ENCODE measurements at regions not wholly inside any gene's neighbourhood (a gene's known extent, or its start where the extent isn't known, plus 50 kb on each side); places are given as distances from the start of the nearest gene placed in this dataset.

GRCh38 chr1:223001653-223002634 is 141.1 kb downstream of the TLR5 start:
- Mint-ChIP-seq H3K27ac (no peak overlapping the region), H3K36me3 (peaks cover 0 to 4% of the 10 kb centered on the region in 2 donors), H3K9me3 (no peaks in the 10 kb centered on the region)
- ATAC-seq (no peak), DNase-seq (ENCODE audit: low spot score in 2 of 2) (no peak)

DNA sequence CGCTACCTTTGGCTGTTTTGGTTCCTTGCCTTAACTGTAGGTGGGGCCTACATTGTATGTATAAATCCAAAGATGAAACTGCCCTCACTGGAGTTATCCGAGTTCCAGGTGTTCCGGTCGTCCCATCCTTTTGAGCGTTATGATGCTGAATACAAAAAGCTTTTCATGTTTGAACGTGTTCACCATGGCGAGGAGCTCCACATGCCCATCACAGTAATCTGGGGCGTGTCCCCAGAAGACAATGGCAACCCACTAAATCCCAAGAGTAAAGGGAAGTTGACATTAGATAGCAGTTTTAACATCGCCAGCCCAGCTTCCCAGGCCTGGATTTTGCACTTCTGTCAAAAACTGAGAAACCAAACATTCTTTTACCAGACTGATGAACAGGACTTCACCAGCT is 139.5 kb downstream of the TLR5 start:
- Mint-ChIP-seq H3K36me3 (peaks cover 0 to 4% of the 10 kb centered on the region in 2 donors), H3K9me3 (no peaks in the 10 kb centered on the region), H3K27ac (no peak overlapping the region)
- DNase-seq (ENCODE audit: low spot score in 2 of 2) (no peak), ATAC-seq (no peak)

GRCh38 chr1:223006371-223006770 is 136.7 kb downstream of the TLR5 start:
- DNase-seq (ENCODE audit: low spot score in 2 of 2) (no peak), ATAC-seq (no peak)
- no peaks in the 10 kb centered on the region for H3K9me3 Mint-ChIP-seq
- no peak overlapping the region for H3K27ac Mint-ChIP-seq
- H3K36me3 Mint-ChIP-seq = peaks cover 0 to 4% of the 10 kb centered on the region in 2 donors

- DNase-seq (ENCODE audit: low spot score in 2 of 2) (no peak), ATAC-seq (no peak)
- Mint-ChIP-seq H3K36me3 (peaks cover 0 to 4% of the 10 kb centered on the region in 2 donors), H3K9me3 (no peaks in the 10 kb centered on the region), H3K27ac (no peak overlapping the region)
Measured at GRCh38 chr1:223006917-223007648, 136.0 kb downstream of the TLR5 start.

DNA sequence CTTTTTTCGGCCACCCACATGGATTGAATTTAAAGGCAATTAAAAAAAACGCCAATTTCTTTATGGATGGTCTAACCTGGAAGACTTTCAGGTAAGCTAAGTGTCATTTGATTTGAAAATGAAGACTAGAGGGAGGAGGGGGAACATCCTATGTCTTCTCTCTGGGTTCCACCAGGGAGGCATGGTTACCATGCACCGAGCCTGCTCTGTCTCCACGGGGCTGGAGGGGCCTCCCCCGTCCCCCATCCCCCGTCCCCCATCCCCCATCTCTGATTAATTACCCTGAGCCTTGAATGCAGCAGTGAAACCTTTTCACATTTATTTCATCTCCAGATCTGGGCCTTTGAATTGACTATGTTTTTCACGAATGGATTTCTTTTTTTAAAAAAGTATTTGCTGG is 135.1 kb downstream of the TLR5 start:
- ATAC-seq (no peak), DNase-seq (ENCODE audit: low spot score in 2 of 2) (no peak)
- Mint-ChIP-seq H3K36me3 (peaks cover 0 to 4% of the 10 kb centered on the region in 2 donors), H3K27ac (no peak overlapping the region), H3K9me3 (no peaks in the 10 kb centered on the region)

GRCh38 chr1:223008808-223009207 is 134.2 kb downstream of the TLR5 start:
- ATAC-seq = no peak
- peaks cover 0 to 4% of the 10 kb centered on the region in 2 donors for H3K36me3 Mint-ChIP-seq
- no peak for DNase-seq (ENCODE audit: low spot score in 2 of 2)
- H3K27ac Mint-ChIP-seq = no peak overlapping the region
- no peaks in the 10 kb centered on the region for H3K9me3 Mint-ChIP-seq

DNA sequence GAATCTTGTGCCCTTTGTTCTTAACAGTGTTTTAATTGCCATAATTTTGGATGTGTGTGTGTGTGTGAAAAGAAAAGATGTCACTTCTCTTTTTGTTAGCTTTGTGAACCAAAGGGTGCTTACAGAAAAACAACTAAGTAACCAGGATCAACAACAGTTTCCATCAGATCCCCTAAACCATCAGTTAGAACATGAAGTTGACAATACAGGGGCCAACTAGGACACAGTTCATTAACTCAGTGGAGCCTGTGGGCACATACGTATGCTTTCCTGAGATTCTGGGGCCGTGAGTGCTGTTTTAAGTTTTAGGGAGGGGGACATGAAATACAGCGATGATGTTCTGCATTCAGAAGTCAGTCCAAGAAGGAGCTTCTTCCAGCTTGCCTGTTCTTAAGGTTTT is 133.6 kb downstream of the TLR5 start:
- Mint-ChIP-seq H3K36me3 (peaks cover 0 to 3% of the 10 kb centered on the region in 2 donors), H3K27ac (no peak overlapping the region), H3K9me3 (no peaks in the 10 kb centered on the region)
- ATAC-seq (no peak), DNase-seq (ENCODE audit: low spot score in 2 of 2) (no peak)

- Mint-ChIP-seq H3K36me3 (no peaks in the 10 kb centered on the region), H3K9me3 (no peaks in the 10 kb centered on the region), H3K27ac (no peak overlapping the region)
- ATAC-seq (no peak), DNase-seq (ENCODE audit: low spot score in 2 of 2) (no peak)
Measured at GRCh38 chr1:223010582-223011504, 132.2 kb downstream of the TLR5 start.

DNA sequence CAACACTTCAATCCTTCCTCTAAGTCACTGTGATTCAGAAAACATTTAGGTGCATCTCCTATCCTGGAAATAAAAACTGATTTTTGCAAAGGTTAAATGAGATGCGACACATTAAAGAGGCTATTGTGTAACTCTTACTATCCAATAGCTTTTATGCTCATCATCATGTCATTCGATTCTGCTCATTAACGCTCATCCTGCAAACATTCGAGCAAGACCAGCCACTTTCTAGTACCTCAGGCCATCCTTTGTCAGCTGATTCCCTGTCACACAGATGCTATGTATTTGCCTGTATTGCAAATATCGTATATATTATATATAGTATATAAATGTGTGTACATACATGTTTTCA is 131.6 kb downstream of the TLR5 start:
- no peak for DNase-seq (ENCODE audit: low spot score in 2 of 2)
- no peak overlapping the region for H3K27ac Mint-ChIP-seq
- no peaks in the 10 kb centered on the region for H3K9me3 Mint-ChIP-seq
- no peaks in the 10 kb centered on the region for H3K36me3 Mint-ChIP-seq
- ATAC-seq = no peak

GRCh38 chr1:223012176-223012788 is 130.8 kb downstream of the TLR5 start:
- H3K36me3 Mint-ChIP-seq = no peaks in the 10 kb centered on the region
- DNase-seq (ENCODE audit: low spot score in 2 of 2) = no peak
- H3K9me3 Mint-ChIP-seq = no peaks in the 10 kb centered on the region
- no peak for ATAC-seq
- no peak overlapping the region for H3K27ac Mint-ChIP-seq

- Mint-ChIP-seq H3K27ac (no peak overlapping the region), H3K9me3 (no peaks in the 10 kb centered on the region), H3K36me3 (no peaks in the 10 kb centered on the region)
- no peak for ATAC-seq
- DNase-seq (ENCODE audit: low spot score in 2 of 2) = no peak
Measured at GRCh38 chr1:223012938-223013337, 130.1 kb downstream of the TLR5 start.

DNA sequence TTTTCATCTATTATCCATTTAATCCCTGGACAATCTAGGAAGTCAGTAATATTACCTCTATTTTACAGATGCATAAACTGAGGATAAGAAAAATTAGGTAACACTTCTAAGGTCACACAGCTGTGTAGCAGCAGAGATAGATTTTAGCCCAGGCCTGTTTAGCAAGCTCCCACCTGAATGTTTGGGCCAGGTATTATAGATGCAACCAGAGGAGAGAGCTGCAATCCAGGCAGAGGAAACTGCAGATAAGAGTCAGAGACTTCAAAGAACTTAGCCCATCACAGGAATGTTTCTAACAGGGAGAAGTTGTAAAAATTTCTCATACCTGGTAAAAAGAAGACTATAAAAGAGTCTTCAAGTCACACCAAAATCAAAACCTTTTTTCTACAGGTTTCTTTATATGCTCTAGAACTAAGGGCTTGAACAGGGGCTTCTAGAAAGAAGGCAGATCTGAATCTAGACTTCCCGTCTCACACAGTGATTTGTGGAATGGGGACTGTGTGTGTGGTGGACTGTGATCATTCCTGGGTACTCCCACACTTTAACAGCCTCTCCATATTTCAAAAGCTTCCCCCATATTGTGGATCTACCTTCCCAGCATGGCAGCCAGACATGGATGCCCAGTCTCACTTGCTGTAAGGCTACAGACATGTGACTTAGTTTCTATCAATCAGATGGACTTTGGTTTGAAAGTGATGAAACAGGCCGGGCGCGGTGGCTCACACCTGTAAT is 128.7 kb downstream of the TLR5 start:
- DNase-seq (ENCODE audit: low spot score in 2 of 2) = no peak
- ATAC-seq = no peak
- Mint-ChIP-seq H3K27ac (no peak overlapping the region), H3K36me3 (no peaks in the 10 kb centered on the region), H3K9me3 (no peaks in the 10 kb centered on the region)

GRCh38 chr1:223016381-223016780 is 126.7 kb downstream of the TLR5 start:
- DNase-seq (ENCODE audit: low spot score in 2 of 2) (no peak), ATAC-seq (no peak)
- H3K9me3 Mint-ChIP-seq = no peaks in the 10 kb centered on the region
- no peaks in the 10 kb centered on the region for H3K36me3 Mint-ChIP-seq
- H3K27ac Mint-ChIP-seq = peak overlapping the region in 1 of 2 donors; percentile 76

GRCh38 chr1:223016890-223017289 is 126.2 kb downstream of the TLR5 start:
- ATAC-seq = no peak
- H3K36me3 Mint-ChIP-seq = no peaks in the 10 kb centered on the region
- no peak overlapping the region for H3K27ac Mint-ChIP-seq

DNA sequence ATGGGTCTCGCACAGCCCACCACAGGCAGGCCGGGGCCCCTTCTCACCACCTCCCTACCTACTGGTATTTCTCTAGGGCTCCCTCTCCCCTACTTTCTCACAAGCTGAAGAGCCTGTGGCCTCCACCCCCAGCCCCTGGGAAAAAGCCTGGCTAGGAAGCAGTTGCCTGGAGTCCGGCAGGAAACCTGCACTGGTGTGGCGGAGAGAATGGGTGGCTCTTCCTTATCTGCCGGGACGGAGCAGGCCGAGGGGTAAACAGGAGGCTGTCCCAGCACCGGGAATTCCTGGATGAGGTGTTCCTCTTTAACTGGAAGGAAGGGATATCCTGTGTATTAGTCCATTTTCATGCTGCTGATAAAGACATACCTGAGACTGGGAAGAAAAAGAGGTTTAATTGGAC is 125.8 kb downstream of the TLR5 start:
- Mint-ChIP-seq H3K36me3 (no peaks in the 10 kb centered on the region), H3K27ac (no peak overlapping the region), H3K9me3 (no peaks in the 10 kb centered on the region)
- ATAC-seq (no peak), DNase-seq (ENCODE audit: low spot score in 2 of 2) (no peak)

More at GRCh38 chr1:223016890-223017289, 126.2 kb downstream of the TLR5 start:
- H3K9me3 Mint-ChIP-seq = no peaks in the 10 kb centered on the region
- DNase-seq (ENCODE audit: low spot score in 2 of 2) = no peak

- DNase-seq (ENCODE audit: low spot score in 2 of 2) (no peak), ATAC-seq (no peak)
- no peak overlapping the region for H3K27ac Mint-ChIP-seq
- no peaks in the 10 kb centered on the region for H3K36me3 Mint-ChIP-seq
- no peaks in the 10 kb centered on the region for H3K9me3 Mint-ChIP-seq
Measured at GRCh38 chr1:223018534-223018933, 124.5 kb downstream of the TLR5 start.

Measured in activated naive CD4-positive, alpha-beta T cell treated with anti-CD3 and anti-CD28 coated beads, Interleukin-2, amount 50 U/mL, for 72 hours (primary cell).